HG02981 (cell line): ENCODE measurements at regions not wholly inside any gene's neighbourhood (a gene's known extent, or its start where the extent isn't known, plus 50 kb on each side); places are given as distances from the start of the nearest gene placed in this dataset.
"Not testable (repeated sequence)": the region's sequence is repeated elsewhere in the genome, so short reads cannot be mapped to it uniquely, and the experiment has no call there.

Experiments used
- ATAC-seq: cut with Tn5 transposase; IDR thresholded peaks from one replicate; pipeline ENCODE4 v1.9.1; 2021; ENCODE audit warnings: mild to moderate bottlenecking, moderate library complexity; ENCODE audit not compliant: unreplicated experiment

DNA sequence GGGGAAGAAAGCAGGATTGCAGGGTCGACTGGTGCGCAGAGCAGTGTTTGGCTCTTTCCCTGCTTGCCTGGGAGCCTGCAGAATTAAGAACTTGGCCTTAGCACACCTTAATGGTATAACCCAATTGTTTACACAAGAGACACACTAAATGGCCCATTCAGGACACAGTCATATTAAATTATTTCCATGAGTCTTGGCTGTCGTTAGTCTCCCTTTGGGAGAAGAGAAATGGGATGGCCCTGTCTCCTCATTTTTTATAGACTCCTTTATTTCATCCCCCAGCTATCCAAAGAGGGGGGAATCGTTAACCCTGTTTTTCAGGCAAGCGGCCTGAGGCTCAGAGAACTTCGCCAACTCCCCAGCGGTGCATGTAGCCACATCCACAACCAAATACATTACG lies 282.5 kb downstream of the SUCLA2 start:
- no peak for ATAC-seq

DNA sequence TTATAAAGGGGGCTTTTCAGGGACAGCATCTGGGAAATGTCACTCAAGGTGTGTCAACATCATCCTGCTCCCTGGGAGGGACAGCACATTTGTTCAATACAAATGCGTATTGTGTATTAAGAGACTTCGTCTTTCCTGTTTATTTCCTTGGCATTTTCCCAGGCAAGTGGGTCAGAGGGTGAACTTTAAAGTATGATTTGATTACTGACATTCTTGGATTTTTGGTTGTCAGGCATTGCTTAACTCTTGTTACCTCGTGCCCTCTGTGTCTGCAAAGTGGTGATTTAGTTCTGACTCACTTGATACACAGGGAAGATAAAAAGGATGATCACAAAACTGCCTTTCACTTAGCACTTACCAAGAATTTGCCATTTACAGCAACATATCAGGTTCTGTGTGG lies 292.7 kb downstream of the SUCLA2 start:
- ATAC-seq: no peak

DNA sequence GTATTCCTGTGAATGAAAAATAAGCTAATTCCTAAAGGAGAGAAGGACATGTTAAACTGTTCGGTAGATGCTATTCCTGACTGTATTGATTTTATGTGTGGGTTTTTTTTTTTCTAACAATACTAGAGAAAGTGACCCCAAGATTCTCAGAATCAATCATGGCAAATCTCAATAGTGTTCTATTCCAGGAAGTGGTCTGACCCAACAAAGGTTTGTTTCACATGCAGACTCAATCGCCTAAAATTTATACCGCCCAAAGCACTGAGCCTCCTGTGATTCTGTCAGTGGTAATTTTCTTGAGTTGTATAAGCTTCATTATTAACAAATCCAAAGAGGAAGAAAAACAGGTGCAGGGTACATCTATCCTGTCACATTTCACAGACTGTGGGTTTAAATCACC lies 293.7 kb downstream of the SUCLA2 start:
- ATAC-seq: no peak

DNA sequence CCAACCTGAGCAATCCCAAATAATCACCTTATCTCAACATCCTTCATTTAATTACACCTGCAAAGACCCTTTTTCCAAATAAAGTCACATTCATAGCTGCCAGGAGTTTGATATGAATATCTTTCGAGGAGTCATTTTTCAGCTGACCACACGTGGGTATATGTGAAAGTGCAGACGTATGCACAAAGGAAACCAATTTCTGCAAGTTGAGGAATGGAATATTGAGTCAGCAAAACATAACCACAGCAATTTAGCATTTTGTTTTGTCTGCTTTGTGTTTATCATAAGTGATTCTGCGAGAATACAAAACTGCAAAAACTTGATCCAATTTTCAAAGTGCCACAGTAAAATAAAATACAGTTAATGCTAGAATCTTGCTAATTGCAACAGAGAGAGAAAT lies 295.9 kb downstream of the SUCLA2 start:
- ATAC-seq: no peak

DNA sequence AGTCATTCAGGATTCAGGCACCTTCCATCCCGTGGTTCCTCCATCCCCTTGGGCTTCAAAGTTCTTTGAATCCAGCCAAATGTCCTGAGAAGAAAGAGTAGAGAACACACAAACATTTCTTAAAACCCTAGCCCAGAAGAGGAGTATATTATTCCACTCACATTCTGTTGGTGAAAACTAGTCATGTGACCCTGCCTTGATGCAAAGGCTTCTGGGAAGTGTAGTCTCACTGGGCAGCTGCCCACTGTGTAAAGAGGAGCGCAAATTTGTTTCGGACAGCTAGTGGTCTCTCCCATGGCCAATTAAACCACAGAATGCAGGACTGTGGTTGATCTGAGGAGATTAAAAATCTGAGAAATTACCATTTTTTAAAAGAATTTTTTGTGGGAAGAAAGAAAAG lies 304.4 kb downstream of the SUCLA2 start:
- ATAC-seq: no peak

DNA sequence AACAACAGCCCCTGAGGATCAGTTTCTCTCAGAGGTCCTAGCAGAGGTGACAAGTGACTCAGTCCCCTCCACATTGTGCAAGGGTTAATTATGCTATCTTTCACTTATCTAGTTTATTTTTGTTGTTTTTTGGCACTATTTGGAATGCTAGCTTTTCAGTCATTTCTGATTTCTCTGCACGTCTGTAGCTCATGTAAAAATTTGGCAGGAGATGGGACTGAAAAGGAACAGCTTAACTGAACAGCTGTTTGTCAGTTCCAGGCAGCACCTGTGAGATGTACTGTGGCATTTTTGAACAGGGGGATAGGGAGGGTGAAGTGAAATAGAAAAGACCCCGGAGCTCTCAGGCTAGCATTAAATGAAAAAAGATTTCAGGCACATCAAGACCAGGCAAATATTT lies 313.5 kb downstream of the SUCLA2 start:
- no peak for ATAC-seq

DNA sequence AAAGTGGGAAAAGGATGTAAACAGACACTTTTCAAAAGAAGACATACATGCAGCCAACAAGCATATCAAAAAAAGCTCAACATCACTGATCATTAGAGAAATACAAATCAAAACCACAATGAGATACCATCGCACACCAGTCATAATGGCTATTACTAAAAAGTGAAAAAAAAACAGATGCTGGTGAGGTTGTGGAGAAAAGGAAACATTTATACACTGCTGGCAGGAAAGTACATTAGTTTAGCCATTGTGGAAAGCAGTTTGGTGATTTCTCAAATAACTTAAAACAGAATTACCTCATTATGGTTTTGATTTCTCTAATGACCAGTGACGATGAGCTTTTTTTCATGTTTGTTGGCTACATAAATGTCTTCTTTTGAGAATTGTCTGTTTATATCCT lies 315.9 kb downstream of the SUCLA2 start:
- ATAC-seq: not testable (repeated sequence)

DNA sequence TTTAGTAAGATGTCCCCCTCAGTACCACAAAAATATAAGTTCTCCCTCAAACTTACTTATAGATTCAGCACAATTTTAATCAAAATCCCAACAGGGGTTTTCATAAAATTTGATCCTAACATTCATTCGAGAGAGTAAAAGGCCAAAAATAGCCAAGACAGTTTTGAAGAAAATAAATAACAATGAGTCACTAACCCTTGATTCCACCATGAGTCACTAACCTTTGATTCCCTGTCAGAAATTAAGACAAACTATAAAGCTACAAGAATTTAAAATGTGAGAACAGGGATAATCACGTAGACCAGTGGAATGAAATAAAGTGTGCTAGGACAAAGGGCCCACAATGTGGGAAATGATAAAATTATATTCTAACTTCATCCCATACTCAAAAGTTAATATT lies 320.3 kb downstream of the SUCLA2 start:
- no peak for ATAC-seq

DNA sequence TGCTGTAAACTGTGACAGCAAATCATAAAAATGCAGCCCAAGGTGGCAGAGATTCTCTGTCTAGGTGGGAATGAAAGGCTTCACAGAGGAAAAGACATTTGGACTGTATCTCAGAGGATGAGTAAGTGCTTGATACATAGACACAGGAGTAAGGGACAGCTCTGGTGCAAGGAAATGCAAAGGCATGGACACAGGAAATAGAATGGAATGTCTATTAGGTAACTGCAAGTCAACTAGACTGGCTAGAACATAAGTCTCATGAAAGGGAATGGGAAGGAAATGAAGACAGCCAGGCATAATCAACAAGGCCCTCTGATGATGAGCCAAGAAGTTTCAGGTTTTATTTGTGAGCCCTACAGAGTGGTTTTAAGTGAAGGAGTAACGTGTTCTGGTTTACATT lies 321.7 kb downstream of the SUCLA2 start:
- ATAC-seq: no peak

DNA sequence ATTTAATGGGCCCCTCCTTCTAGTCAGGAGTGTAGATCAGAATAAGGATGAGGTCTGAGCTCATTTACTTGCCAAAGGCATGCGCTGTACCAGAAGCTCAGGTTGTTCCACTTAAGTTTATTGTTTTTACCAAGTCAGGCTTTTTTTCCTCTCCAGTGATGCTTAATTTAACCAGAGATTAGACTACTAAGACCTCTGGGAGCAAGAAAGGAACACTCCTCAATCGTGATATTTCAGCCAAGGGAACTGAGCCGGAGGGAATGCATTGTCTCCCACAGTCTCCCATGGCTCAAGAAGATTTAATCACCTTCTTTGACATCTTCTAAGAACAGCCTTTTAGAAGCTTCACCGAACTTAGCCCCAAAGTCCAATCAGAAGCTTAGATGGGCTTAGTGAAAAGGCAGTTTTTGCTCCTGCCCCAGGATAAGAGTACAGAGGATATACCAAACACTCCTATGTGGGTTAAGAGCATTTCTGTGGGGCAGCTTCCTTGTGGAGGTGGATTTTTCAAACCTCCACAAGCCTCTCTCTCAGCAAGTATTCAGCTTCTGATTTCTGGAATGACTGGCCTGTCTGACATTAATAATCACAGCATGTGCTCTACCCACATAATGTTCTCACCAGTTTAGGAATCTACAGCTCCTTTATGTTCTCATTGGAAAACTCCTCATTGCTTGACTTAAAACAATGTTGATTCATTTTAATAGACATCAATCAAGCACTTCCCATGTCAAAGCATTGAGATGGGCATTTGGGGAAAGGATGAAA lies 322.7 kb downstream of the SUCLA2 start:
- ATAC-seq: no peak

DNA sequence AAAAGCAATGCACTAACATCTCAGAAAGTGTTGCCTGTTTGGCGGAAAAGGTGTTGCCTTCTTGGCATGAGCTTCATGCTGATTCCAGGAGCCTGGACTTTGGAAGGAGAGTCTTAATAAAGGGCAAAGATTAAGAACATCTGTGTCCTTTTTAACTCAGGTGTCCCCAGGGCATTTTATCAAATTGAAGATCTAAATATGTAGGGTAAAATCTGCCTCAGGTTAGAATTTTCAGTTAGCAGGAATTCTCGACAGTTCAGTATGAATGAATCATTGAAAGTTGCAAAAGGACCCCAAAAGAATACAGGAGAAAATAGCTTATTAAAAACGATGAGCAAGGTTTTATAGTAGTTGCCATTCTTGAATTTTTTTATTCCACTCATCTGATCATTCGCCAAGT lies 325.2 kb downstream of the SUCLA2 start:
- ATAC-seq: no peak

DNA sequence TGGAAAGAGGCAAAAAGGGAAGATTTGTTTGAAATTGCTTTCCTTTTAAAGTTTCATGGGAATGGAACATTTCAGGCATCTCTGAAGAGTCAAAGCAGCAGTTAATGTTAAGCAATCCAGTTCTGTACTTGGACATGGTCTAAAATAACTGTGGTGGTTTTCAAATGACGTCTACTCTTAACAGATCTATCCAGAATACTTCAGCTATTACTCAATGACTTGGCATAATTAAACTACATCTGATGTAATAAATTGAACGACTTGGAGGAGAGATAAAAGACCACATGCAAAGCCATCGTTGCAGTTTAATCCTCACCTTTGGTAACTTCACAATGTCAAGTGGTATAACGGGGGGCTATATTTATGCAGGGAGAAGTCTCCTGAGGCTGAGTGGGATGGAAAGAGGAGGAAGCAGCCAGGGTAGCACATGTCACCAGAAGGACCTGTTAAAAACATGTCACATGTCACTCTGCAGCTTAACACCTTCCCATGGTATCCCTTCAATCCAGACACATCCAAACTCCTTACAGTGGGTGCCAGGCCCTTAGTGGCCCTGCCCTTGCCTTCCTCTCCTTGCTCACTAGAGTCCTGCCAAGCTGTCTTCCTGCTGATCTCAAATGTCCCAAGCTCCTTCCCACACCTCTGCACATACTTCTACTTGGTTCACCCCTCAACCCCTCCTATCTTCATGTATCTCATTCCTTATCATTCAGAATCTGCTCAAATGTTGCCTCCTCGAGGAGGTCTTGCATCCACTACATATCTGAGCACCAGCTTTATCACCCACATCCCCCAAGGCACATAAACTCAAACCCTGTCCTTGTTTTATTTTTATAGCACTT lies 327.8 kb downstream of the SUCLA2 start:
- ATAC-seq: no peak

DNA sequence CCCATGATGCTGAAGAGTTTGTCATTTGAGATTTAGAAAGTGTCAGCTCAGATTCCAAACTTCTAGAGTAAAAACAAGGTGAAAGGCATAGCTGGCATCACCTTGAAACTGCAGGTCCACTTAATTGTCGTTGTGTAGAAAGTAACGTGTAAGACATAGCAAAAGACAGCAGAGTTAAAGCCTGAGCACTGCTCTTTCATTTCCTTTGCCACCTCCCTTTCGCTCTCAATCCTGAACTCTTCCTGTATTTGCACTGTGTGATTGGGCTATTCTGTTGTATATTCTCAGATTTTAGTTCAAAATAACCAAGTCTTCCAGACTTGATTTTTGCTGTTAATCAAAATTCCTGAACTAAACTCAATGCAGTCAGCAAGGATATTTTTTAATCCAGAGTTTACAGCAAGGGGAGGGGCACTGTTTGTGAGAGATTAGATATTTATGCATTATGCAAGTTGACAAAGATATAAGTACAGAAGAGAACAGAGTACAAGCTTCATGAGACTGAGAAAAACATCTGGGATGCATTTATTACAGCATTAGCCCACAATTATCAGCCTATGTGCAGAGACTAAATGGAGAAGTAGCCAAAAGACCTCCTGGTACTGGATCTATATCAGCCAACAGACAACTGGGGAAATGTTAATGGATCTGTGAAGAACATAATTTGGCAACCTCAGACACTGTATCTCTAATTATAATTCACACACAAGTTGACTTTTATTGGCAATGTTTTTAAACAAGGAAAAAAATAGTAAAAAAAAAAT lies 328.6 kb downstream of the SUCLA2 start:
- ATAC-seq: no peak

DNA sequence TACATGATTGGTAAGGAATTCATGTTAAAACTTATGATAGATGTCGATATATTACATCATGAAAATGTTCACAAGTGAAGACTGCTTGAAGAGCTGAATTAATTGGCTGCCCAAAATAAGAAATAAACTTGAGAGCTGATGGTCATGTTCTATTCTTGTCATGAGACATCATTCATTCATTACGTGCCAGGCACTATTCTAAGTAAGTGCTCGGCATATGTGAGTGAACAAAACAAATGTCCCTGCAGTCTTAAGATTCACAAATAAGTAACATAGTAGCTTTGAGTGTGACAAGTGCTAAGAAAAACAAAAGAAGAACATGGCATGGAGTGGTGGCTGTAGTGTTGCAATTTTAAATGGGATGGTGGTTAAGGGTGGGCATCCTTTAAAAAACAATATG lies 329.3 kb downstream of the SUCLA2 start:
- no peak for ATAC-seq

DNA sequence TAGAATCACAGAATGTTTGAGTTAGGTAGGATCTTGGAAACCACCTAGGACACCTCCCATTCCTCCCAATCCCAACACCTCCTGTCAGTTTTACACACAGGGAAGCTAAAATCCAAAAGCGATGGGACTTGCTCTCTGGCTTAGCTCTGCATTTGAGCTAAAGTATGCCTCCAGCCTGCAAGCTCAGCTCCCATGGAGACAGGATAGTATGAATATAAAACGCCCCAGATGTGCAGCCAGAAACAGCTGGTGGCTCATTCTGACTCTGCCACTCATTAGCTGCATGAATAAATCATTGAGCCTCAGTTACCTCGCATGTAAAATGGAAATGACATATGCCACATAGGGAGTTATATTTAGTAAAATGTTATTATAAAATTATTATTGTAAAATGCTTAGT lies 336.0 kb downstream of the SUCLA2 start:
- ATAC-seq: no peak

DNA sequence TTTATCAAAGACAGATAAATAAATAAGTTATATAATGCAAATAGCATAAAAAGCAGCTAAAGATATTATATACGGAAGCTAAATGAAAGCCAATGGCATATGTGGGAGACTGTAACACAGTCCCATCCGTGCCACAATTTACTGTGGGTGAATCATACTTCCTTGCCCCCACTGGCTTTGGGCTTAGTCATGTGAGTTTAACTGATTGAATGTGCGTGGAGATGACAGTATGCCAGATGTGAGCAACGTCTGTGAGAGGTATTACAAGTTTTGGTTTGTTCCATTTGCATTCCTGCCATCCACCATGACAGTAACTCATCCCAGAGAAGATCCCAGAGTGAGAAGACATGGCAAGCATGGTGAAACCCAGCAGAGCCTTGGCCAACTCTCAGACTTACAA lies 340.0 kb downstream of the SUCLA2 start:
- no peak for ATAC-seq

DNA sequence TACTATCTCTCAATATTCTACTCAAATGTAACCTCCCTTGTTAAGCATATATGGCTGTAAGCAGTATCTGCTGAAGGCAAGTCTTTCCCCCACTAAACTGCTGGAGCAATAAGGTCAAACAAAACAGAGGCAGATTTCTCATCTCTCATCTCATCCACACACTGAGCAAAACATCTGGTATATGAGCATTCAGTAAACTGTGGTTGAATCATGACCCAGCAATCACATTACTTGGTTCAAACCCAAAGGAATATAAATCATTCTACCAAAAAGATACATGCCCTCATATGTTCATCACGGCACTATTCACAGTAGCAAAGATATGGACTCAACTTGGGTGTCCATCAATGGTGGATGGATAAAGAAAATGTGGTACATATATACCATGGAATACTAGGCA lies 344.4 kb downstream of the SUCLA2 start:
- ATAC-seq: no peak

DNA sequence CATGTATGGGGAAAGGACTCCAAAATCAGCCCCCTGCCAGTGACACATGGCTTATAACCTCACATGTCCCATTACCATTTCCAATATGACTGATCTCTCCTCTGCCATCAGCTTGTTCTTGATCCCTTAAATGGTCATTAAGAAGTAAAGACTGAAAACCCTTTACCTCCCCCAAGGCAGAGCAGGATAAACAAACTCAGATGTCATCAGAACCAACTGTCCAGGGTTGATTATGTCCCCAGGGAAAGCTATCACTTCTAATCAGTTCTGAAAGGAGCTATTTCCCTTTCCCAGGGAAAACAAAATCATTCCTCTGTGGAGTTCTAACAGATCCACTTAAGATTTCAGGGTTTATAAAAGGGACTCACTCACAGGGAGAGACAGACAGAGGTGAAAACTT lies 350.9 kb downstream of the SUCLA2 start:
- no peak for ATAC-seq

DNA sequence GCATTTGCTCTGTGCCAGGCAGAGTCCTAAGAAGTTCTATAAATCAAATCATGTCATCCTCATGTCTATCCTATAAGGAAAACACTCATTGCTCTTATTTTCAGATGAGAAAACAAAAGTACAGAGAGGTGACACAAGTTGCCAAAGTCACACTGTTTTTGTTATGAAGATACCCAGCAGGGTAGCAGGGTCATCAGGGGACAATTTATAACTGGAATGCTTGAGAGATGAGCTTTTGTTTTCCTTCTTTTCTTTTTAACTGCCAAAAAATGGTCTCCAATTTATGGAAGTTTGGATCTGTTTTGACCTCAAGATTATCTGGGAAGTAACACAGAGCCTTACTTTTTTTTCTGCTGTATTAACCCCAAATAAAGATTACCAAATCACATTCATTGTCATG lies 354.1 kb downstream of the SUCLA2 start:
- no peak for ATAC-seq

DNA sequence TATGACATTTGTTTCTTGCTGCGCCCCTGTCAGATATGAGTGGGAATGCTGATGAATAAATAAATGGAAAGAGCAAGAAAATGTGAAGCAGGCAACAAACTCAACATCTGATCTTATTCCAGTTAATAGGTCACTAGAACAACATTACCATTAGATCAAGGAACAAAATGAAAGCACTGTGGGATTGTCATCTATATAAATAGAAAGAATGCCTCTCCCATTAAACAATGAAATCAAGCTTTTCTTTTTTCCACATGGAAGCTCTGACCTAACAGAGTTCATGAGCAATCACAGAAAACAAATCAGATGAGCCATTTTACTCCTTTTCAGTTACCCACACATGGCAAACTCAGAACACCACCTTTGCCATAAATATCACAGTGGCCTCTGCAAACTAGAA lies 354.8 kb downstream of the SUCLA2 start:
- ATAC-seq: no peak

DNA sequence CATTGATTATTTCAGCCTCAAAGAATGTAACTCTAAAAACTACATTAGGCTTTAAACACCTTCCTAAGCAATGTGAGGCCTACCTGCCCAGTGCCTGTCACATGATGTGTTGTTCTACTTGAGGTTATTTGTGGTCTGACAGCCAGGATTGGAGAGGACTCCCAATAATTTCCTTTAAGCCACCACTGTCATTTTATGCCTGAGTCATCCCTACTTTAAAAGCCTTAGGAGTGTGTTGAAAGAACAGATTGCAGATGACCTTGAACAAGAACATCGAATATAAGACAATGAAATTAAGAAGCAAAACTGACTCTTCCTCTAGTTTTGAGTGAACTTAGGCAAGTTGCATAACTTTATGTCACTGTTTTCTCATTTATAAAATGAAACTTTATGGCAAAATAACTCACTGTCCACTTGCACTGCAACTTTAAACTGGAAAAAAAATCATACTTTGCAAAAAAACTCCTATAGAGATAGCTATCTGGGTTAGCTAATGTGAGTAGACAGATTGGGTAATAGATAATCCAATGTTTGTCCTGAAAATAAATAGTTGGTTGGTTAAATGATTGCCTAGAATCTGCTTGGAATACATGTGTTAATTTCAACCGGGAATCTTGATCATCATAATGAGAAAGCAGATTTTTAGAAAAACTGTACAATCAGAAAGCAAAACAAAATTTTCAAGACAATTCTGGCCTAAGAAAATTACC lies 361.2 kb downstream of the SUCLA2 start:
- ATAC-seq: no peak
